Gastroesophageal sphincter (tissue), 3 donors: ENCODE measurements at regions not wholly inside any gene's neighbourhood (a gene's known extent, or its start where the extent isn't known, plus 50 kb on each side); places are given as distances from the start of the nearest gene placed in this dataset.

Experiments used
- POLR2A ChIP-seq, 2 donors: fragments of 450-650 bp; IDR thresholded peaks; one replicate each; pipeline ENCODE4 v1.6.1; 2017; ENCODE audit warnings: antibody characterized with exemption in 2 of 2, mild to moderate bottlenecking in 2 of 2, moderate library complexity in 1 of 2
- TF ChIP-seq, protein P1 (sequence below), 4 experiments: fragments of 200-600 bp in 2 of 4; fragments of 450-650 bp in 2 of 4; sonication (generic) in 1 of 4; IDR thresholded peaks; one replicate each; pipeline ENCODE4 v1.5.1; 2017 to 2019; ENCODE audit warnings: antibody characterized with exemption in 4 of 4, mild to moderate bottlenecking in 2 of 4, moderate library complexity in 2 of 4

DNA sequence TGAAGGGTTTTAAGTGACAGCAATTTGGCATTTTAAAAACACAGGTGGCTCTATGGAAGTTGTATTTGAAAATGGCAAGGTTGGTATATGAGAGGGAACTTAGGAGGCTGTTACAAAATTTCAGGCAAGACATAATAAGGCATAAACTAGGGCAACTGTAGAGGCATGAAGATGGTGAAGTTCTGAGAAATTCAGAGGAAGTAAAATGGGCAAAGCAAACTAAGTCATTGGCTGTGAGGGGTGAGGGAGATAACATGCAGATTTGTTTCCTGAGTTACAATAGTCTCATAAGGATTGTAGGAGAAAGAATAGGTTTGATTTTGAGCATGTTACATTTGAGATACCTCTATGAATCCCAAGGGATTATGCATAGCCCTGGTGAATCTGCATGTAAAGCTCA lies 302.9 kb upstream of the ARHGEF26 start:
- TF ChIP-seq, protein P1, sequence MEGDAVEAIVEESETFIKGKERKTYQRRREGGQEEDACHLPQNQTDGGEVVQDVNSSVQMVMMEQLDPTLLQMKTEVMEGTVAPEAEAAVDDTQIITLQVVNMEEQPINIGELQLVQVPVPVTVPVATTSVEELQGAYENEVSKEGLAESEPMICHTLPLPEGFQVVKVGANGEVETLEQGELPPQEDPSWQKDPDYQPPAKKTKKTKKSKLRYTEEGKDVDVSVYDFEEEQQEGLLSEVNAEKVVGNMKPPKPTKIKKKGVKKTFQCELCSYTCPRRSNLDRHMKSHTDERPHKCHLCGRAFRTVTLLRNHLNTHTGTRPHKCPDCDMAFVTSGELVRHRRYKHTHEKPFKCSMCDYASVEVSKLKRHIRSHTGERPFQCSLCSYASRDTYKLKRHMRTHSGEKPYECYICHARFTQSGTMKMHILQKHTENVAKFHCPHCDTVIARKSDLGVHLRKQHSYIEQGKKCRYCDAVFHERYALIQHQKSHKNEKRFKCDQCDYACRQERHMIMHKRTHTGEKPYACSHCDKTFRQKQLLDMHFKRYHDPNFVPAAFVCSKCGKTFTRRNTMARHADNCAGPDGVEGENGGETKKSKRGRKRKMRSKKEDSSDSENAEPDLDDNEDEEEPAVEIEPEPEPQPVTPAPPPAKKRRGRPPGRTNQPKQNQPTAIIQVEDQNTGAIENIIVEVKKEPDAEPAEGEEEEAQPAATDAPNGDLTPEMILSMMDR (IDR thresholded peaks at IDR 0.05) = no peak
- TF ChIP-seq POLR2A (IDR thresholded peaks at IDR 0.05) = no peak
